Skin of body (tissue), 1 donor: ENCODE measurements at regions not wholly inside any gene's neighbourhood (a gene's known extent, or its start where the extent isn't known, plus 50 kb on each side); places are given as distances from the start of the nearest gene placed in this dataset.
"Not testable (repeated sequence)": the region's sequence is repeated elsewhere in the genome, so short reads cannot be mapped to it uniquely, and the experiment has no call there.

Experiments
- DNase-seq: peaks from one replicate; lab custom pipeline; 2025; lab: John Stamatoyannopoulos, UW

- DNase-seq: no peak
Observed at GRCh38 chr2:13354031-13354430, 637.3 kb downstream of the TRIB2 start.

- not testable (repeated sequence) for DNase-seq
Observed at GRCh38 chr2:13381928-13382327, 665.2 kb downstream of the TRIB2 start.

- DNase-seq: not testable (repeated sequence)
Observed at GRCh38 chr2:13389172-13389571, 672.4 kb downstream of the TRIB2 start.

GRCh38 chr2:13390676-13391075, 673.9 kb downstream of the TRIB2 start:
- no peak for DNase-seq

- no peak for DNase-seq
Observed at GRCh38 chr2:13401312-13401711, 684.6 kb downstream of the TRIB2 start.

GRCh38 chr2:13413989-13414388, 697.3 kb downstream of the TRIB2 start:
- DNase-seq: no peak

GRCh38 chr2:13414897-13415296, 698.2 kb downstream of the TRIB2 start:
- DNase-seq: no peak

GRCh38 chr2:13433954-13434353, 717.2 kb downstream of the TRIB2 start:
- DNase-seq: no peak

- DNase-seq: not testable (repeated sequence)
Observed at GRCh38 chr2:13443554-13444261, 727.0 kb downstream of the TRIB2 start.

GRCh38 chr2:13462464-13462863, 745.7 kb downstream of the TRIB2 start:
- no peak for DNase-seq

- DNase-seq: no peak
Observed at GRCh38 chr2:13466076-13466475, 749.3 kb downstream of the TRIB2 start.

GRCh38 chr2:13474538-13474937, 757.8 kb downstream of the TRIB2 start:
- DNase-seq: no peak

GRCh38 chr2:13480057-13480456, 763.3 kb downstream of the TRIB2 start:
- DNase-seq: no peak

- DNase-seq: no peak
Observed at GRCh38 chr2:13481201-13481600, 764.5 kb downstream of the TRIB2 start.

GRCh38 chr2:13485256-13485655, 768.5 kb downstream of the TRIB2 start:
- no peak for DNase-seq

GRCh38 chr2:13488965-13489364, 772.2 kb downstream of the TRIB2 start:
- no peak for DNase-seq

GRCh38 chr2:13492262-13492661, 775.5 kb downstream of the TRIB2 start:
- DNase-seq: no peak

GRCh38 chr2:13495051-13495450, 778.3 kb downstream of the TRIB2 start:
- no peak for DNase-seq

GRCh38 chr2:13504808-13505207, 788.1 kb downstream of the TRIB2 start:
- no peak for DNase-seq

- DNase-seq: no peak
Observed at GRCh38 chr2:13508671-13509070, 791.9 kb downstream of the TRIB2 start.

GRCh38 chr2:13515254-13515653, 798.5 kb downstream of the TRIB2 start:
- no peak for DNase-seq

- DNase-seq: no peak
Observed at GRCh38 chr2:13522096-13522495, 805.4 kb downstream of the TRIB2 start.

- DNase-seq: no peak
Observed at GRCh38 chr2:13522917-13523821, 806.4 kb downstream of the TRIB2 start.
